NOMO-1 treated with DMSO at 0.1 percent for 48 hours (cell line): ENCODE measurements at regions not wholly inside any gene's neighbourhood (a gene's known extent, or its start where the extent isn't known, plus 50 kb on each side); places are given as distances from the start of the nearest gene placed in this dataset.

Source experiments
- DNase-seq: peaks from one replicate; lab custom pipeline; 2025; ENCODE audit not compliant: unreplicated experiment; lab: John Stamatoyannopoulos, UW

DNA sequence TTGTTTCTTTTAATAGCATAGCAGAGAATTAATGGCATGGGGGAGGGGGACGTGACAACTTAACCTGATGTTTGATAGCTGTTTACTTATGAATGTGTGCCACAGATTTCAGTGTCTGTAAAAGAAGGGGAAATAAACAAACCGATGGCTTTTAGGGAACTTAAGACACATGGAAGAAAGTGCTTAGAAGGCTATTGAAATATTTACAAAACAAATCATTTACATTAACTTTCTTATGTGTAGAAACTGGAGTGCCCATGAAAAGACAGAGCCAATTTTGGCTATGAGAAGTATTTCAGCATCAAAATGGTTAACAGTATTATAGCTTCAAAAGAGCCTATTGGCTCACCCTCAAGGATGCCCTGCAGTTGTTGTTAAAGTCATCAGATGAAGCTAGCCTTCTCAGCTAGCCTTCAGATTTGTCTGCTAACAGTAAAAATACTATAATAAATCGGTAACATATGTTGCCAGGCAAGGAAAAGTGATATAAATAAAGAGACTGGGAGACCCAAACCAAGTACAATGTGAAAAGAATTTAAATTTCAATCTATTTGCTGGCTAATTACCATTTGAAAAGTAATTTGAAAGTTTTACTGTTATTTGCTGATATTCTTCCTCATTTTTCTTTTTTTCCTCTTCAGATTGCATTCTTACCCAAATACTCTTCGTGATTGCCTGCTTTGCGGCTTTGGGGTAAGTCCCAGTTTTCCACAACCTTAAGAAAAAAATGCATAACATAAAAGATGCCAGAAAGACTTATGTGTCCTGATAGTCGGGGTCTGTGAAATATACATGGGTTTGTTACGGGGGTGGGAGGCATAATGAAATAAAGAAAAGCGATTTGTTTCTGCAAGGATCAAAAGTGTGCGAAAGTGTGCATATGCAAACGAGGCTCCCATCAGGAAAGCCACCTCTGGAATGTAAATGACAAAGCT is 256.4 kb downstream of the MEIS1 start:
- DNase-seq = no peak

DNA sequence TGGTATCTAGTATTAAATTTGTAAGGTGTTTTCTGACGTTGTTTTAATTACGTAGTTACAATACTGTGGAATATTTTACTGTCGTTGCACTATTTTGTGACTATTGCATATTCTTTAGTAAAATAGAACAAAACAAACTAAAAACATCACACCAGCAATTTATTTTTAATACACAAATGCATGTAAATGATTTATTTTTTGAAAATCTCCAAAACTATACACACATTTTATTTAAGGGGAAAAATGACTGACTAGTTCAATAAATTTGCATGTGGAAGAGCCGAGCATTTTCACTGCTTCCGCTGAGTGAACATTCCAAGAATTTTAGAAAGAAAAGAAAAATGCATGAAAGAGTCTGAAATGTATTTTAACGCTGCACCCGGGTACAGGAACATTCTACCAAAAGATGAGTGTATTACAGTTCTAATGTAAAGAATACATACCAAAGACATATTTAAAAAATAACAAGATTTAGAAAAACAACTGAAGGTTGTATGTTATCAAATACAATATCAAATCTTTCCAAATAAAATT is 257.7 kb downstream of the MEIS1 start:
- no peak for DNase-seq

DNA sequence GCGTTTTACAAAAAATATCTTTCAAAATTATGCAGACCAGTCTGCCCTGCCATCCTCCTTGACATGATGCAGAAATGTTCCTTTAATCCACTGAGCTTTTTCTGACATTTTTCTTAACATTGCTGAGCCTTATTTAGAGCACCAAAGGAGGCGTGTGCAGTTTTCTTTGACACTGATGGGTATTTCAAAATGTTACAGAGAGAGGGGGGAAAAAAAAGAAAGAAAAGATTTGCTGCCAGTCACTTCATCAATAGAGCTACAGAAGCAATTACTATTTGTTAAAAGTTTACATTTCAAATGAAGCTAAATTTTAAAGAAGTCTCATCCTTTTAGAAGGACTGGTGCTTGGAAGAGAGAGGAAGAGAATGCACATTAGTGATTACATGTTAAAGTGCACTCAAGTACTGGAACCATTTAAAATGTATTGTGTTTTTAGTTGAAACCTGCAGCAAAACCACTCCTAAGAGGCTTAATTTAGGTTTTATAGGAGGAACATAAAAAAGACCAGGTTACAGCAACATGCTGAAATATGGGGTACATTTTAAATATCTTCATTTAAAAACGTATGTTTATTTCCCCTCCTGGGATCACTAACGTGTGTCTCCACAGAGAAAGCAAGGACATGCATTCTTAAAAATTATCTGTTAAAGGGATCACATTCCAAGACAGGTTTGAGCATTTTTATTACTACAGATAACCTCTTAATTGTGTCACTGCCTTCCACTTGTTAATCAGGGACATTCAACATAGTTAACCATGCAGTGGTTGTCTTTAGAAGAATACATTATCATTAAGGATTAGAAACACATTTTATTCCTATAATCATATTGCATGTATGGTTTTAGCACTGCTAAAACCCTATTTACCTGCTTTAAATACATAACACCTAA is 258.4 kb downstream of the MEIS1 start:
- DNase-seq = no peak

DNA sequence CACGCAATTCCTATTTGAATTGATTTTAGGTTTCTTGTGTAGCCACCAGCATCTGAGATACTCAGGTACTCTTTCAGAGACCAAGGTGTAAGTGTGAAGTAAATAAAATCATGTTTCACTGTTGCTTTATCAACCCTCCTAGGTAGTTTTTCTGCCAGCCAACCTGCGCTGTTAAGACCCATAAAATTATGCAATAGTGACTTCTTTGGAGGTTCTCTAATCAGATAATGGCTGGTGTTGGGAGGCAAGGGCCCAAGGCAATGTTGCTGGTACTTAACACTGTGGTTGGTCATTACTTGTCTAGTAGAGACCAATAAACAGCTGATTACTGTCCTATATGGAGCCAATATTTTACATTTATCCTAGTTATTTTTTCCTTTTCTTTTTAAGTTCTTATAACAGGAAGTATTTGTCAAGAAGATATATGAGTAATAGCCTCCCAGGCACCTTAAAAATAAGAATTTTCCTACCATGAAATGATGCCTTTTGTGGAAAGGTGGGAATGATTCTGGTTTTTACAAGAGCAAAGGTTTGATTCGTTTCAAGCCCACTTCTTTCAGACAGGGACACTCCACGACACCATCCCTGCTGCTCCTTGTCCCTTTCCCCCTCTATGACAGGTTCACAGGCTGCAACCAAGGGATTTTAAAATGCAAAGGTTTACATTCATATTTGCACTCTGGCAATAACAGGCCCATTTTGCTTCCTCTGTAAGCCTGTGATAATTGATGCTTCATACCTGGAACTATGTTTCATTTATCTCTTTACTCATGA is 259.3 kb downstream of the MEIS1 start:
- no peak for DNase-seq

DNA sequence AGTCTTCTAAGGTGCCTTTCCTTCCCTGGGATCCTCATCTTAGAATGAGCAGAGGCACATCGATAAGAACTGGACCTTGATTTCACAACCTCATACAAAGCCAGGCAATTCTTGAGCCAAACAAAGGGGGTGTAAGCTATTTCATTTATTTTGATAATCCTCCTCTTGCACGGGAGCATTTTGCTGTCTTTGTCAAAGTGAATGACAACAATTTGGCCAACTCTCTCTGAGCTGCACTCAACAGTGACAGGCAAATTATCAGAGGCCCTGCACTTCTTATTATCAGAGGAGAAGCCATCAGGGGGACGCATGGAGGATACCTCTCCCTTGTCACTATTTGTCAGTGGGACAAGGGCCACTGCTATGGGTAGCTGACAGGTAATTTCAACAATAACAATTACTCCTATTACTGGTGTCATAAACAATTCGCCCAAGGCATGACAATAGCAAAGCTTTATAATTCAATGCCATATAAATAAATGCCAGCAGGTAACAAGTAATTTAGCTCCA is 260.4 kb downstream of the MEIS1 start:
- DNase-seq = no peak

DNA sequence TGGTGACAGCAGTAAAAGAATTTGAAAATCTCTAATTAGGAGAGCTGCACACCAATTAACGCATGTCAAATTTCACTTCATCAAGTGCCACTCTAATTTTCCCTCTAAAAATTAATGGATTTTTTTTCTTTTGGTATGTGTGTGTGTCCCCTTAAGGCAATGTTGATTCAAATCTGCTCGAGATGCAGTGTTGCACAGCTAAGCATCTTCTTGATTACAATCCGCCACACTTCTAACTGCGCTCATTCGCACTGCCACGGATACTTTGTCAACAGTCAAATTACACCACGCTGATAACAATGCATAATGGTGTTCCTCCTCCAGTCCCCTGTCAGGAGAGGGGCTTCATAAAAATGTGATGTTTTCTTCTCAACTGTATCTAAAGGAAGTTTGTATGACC is 261.4 kb downstream of the MEIS1 start:
- DNase-seq = no peak

DNA sequence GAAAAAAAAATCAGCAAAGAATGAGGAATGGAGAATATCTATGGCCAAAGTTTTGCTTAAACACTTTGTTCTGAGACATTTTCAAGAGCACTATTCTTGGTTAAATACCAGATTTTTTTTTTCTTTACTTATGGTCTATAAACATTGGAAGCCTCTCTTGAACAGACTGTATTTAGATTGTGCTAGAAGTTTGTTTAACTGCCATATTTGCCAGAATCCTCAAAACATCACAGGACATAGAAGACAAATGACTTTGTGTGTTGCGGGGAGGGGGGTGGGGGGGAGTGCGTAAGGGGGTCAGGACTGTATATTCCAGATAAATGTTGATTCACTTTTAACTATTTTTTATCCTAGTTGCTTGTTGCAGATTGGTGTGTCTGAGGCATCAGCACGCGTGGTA is 262.0 kb downstream of the MEIS1 start:
- no peak for DNase-seq

DNA sequence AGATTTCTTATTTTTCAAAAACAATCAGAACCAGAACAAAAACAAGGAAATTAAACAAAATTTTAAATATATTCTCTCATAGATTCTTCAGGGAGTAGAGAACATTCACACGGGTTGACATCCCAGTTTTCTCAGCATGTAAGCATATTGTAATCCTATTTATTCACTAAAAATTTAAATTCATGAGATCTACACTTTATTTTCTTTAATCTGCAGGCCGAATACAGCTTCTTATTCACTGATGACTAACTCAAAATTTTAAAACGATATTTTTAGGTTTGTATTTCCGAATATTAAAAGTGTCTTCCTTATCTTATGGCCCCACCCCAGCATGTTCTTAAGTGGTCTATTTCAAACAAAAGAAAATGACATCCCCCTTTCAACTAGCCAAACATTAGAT is 262.4 kb downstream of the MEIS1 start:
- no peak for DNase-seq

DNA sequence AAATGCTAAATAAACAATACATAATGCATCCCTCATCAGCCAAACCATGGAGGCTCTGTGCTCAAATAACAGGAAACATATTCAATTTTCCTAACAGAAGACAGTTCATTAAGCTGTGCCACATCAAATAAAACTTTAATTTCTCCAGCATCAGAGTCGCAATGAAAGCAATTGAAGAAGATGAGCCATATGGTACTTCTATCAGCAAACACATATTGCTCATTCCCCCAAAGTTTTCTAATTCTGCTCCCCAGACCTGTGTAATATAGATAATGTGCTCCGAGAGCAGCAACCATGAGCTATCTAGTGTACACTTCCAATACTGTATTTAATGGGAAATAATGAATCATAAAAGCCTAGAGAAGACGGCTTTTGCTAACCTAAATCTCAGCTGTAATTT is 263.2 kb downstream of the MEIS1 start:
- no peak for DNase-seq

DNA sequence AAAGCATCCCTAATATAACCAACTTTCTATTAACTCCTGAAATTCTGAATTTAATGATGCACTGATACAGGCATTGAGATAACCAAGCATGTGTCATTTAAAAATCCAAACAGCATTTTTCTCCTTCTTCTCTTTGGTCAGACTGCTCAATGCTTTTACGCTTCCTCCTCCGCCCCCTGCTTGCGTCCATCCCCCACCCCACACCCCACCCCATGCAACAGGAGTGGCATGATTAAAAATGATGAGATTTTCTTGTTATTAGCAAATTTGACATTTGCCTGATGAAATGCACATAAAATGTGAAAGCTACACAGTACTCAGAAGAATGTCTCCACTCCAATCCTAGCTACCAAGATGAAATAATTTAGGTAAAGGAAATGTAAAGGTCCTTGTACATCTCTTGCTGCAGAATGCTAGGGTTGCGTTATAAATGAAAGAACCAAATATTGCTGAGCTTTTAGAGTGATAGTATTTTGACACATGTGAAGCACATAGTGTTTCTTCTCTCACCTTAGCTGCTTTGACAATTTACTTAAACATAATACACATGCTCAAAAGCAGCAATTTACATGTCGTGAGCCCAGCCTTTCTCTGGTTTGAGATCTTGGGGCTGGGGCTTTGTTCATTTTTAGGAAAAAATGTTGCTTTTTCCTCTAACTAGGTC is 263.8 kb downstream of the MEIS1 start:
- no peak for DNase-seq

DNA sequence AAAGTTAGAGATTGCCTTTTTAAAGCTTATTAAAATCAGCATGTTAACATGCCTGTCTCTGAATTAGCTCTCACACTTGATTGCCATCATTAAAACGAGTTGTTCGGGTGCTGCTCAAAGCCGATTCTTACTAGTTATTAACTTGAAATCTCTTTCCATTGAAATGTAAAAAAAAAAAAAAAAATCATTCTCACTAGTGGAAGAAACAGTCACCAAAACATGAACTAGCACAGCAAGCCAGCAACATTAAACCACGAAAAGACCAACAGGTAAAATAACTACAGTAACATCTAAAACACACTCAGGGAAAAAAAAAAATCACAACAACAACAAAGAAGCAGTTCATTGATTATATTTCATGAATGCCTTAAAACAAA is 264.5 kb downstream of the MEIS1 start:
- DNase-seq = no peak

DNA sequence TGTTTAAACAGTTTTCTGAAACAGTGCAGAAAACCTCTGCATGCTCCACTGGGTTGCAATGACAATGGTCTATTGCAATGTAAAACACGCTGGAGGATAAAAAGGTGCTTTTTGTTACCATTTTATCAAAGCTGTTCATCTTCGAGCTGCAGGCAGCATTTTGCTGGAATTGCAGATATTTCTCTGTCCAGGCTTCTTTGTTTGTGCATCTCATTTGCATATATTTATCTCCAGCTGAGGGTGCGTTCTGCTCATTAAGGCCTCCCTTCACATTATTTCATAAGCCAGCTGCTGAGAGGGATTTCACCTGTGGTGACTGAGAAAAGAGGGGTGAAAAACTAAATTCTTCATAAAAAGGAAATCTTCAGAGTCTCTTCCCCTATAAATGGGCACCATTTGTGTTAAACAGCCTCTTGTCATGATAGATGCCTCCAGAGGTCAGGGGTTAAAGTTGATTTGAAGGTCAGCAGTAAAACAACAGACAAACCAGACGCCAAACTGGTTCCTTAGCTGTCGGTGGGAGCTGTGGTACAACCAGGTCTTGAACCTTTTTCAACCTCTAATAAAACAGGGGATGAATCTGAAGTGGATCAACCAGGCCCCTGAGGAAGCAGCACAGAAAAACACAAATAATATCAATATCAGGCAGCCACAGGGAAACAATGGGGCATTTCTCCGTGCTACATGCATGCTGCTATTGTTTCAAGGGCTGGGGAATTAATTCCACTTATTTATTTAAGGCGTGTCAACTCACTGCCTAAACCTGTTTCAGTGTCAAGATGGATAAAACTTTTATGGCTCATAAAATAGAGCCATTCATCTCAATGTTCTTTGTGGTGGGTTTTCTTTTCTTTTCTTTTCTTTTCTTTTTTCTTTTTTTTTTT is 265.1 kb downstream of the MEIS1 start:
- DNase-seq = no peak

DNA sequence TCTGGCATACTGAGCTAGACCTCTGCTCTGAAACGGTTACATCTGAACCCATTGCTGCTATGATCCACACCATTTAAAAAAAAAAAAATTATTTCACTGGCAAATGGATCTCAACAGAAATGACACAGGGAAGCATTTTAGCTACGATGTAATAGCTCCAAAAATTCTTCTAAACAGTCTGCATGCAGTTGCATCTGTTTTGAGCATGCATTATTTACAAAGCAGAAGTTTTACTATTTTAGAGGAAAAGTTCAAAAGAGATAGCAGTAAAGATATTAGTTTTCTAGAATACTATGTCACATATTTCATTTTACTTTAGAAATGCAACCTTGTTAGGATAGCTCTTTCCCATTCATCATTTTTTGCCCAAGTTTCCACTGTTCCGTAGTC is 265.7 kb downstream of the MEIS1 start:
- no peak for DNase-seq

DNA sequence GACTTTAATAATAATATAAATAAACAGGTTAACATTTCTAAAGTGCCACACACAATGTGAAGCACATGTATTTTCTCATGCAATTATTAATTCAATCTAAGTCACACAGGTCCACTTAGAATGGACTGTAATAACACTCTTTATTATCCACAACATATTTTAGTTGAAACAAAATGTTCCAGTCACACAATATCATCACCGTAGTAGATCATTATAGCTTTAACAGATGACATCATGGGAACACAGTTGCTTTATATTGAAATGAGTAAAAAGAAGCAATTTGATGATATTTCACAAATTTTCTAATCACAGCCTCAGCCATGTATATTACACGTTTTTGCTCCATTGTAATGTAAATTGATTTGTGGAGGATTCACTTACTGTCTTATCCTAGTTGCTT is 266.3 kb downstream of the MEIS1 start:
- DNase-seq = no peak

DNA sequence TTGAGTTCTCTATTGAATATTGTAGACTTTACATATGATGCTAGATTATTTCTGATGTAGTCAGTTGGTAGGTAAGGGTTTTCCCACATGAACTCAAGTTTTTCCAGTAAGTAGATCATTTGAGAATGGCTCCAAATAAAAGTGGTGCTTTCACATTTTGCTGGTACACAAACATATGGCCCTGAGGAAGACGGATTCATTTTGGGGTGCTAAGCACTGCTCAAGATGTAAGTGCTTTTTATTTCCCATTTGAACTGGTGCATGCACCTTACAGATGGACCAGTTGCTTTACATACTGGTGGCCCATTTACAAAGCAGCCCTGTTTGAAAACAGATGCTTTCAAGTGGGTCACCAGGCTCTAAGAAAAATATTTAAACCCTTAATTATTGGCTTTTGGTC is 266.7 kb downstream of the MEIS1 start:
- no peak for DNase-seq

DNA sequence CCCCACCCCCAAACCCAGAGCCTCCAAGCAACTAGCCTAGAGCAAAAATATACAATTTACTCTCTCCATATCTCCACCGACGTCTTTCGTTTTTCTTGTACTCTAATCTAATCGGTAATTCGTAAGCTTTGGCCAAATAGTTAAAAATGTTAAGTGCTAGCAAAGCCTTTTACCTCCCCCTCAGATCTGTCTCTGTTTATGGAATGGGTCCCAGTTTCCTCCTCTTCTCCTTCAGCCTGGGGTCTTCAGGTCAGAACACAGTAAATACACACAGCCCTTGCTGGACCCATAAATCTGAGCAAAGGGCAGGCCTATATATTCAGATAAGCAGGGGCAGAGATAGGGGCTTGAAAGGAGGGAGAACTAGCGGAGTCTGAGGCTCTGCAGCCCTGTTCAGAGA is 267.4 kb downstream of the MEIS1 start:
- no peak for DNase-seq

DNA sequence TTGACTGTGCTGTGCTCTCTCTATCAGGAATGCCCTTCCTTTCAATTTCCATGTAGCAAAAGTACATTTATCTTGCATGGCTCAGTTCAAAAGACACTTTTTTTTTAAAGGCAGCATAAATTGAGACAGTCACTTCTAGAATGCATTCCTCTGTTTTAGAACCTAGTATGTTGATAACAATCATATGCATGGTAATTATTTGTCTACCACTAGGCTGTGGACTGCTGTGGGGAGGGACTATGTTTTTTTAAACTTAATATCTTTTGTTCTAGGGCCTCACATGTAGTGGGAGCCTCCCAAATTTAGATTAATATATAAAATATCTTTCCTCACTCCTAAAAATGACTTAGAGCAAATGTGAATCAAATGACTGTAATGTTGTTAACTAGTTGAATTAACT is 269.9 kb downstream of the MEIS1 start:
- DNase-seq = no peak

DNA sequence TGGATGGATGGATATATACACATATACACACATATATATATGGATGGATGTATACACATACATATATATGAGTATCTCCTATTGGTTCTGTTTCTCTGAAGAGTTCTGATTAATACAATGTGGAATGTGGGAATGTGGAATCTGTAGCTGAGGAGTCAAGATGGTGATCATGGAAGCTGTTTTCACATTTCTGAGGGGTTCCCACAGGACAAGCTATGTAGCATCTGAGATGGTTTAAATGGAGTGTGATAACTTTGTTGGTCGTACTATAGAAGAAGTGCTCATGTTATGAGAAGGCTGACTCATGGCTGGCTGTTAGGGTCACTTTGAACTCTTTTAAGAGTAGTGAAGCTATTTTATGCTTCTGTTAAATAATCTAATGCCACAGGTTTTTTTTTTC is 279.7 kb downstream of the MEIS1 start:
- DNase-seq = no peak

DNA sequence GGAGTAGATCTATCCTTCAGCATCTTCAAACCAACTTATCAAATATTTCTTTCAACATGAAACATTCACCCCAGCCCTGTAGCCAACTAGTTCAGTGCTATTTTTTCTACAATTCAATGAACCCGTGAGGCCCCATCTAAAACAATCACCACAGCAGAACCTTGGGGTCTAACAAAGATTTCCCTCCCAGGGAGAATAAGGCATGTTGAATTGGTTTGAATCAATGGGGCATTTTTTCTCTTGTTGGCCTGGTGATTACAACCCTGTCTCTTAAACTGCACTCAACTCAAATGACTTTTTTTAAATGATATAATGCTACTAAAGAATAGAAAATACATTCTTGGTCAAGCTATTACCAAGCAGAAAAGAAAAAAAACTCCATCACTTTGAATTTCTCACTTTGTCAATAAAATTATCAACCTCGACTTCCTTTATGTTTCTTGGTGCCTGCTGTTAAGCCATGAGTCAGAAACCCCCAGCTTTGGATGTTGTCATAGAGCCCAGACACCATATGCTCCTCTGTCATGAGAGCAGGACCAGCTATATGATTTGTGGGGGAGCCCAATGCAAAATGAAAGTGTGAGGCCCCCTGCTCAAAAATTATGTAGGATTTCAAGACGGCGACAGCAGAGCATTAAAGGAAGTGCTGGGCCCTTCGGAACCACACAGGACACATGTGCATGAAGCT is 282.4 kb downstream of the MEIS1 start:
- DNase-seq = no peak
